OCI-LY1 (cell line): ENCODE measurements at regions not wholly inside any gene's neighbourhood (a gene's known extent, or its start where the extent isn't known, plus 50 kb on each side); places are given as distances from the start of the nearest gene placed in this dataset.

Experiments
- EZH2 ChIP-seq: fragments of 200-600 bp; sonication (generic), shearing (Covaris generic); IDR thresholded peaks from 2 replicates; pipeline ENCODE4 v1.8.0; 2017; ENCODE audit warnings: borderline replicate concordance, mixed run types, mild to moderate bottlenecking, antibody characterized with exemption, low read length, moderate library complexity, mixed read lengths
- TF ChIP-seq, protein P1 (sequence below): fragments of 200-600 bp; sonication (generic), shearing (Covaris generic); IDR thresholded peaks from 2 replicates; pipeline ENCODE4 v1.5.1; 2017; ENCODE audit warnings: mild to moderate bottlenecking, antibody characterized with exemption, low read length, moderate library complexity, mixed read lengths

DNA sequence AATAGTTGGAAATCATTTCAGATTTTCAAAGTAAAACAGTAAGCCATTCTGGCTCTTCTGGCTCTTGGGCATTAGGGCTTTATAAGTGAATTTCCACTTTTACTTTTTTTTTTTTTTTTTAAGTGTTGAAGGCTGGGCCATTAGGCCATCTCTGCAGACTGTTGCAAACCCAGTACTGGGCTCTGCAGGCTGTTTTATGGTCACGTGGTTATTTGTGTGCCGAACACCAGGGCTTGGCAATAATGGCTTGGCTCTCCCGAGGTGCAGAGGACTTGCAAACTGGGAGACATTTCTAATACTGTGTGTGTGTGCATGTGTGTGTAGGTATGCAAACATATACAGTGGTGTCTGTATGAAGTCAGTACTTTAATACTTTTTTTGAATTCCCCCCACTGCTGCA lies 194.9 kb upstream of the CDH5 start:
- TF ChIP-seq, protein P1, sequence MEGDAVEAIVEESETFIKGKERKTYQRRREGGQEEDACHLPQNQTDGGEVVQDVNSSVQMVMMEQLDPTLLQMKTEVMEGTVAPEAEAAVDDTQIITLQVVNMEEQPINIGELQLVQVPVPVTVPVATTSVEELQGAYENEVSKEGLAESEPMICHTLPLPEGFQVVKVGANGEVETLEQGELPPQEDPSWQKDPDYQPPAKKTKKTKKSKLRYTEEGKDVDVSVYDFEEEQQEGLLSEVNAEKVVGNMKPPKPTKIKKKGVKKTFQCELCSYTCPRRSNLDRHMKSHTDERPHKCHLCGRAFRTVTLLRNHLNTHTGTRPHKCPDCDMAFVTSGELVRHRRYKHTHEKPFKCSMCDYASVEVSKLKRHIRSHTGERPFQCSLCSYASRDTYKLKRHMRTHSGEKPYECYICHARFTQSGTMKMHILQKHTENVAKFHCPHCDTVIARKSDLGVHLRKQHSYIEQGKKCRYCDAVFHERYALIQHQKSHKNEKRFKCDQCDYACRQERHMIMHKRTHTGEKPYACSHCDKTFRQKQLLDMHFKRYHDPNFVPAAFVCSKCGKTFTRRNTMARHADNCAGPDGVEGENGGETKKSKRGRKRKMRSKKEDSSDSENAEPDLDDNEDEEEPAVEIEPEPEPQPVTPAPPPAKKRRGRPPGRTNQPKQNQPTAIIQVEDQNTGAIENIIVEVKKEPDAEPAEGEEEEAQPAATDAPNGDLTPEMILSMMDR = no peak
- TF ChIP-seq EZH2 = no peak
